ENCODE measurements at regions not wholly inside any gene's neighbourhood (a gene's known extent, or its start where the extent isn't known, plus 50 kb on each side); places are given as distances from the start of the nearest gene placed in this dataset.

DNA sequence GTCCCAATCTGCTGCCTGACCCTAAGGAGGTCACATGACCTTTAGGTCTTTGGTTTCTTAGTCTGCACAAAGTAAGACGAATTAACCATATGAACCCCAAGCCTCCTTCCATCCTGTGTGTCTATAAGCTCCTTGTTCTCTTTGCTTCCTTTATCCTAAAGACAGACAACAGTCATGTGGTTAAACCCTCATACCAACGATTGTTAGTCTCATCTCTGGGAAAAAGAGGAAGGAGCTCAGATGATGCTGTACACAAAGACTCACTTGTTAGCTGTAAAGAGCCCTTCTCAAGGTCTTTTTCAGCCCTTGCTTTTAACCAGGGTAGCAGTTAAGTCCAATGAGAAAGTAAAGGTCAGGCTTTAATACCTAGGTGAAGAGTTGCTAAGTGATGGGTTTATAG is 443.7 kb downstream of the TNS1 start:
- H3K27ac ChIP-seq, result no peak overlapping the region
- TF ChIP-seq, protein P1, sequence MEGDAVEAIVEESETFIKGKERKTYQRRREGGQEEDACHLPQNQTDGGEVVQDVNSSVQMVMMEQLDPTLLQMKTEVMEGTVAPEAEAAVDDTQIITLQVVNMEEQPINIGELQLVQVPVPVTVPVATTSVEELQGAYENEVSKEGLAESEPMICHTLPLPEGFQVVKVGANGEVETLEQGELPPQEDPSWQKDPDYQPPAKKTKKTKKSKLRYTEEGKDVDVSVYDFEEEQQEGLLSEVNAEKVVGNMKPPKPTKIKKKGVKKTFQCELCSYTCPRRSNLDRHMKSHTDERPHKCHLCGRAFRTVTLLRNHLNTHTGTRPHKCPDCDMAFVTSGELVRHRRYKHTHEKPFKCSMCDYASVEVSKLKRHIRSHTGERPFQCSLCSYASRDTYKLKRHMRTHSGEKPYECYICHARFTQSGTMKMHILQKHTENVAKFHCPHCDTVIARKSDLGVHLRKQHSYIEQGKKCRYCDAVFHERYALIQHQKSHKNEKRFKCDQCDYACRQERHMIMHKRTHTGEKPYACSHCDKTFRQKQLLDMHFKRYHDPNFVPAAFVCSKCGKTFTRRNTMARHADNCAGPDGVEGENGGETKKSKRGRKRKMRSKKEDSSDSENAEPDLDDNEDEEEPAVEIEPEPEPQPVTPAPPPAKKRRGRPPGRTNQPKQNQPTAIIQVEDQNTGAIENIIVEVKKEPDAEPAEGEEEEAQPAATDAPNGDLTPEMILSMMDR (conservative IDR thresholded peaks at IDR 0.05), result no peak

DNA sequence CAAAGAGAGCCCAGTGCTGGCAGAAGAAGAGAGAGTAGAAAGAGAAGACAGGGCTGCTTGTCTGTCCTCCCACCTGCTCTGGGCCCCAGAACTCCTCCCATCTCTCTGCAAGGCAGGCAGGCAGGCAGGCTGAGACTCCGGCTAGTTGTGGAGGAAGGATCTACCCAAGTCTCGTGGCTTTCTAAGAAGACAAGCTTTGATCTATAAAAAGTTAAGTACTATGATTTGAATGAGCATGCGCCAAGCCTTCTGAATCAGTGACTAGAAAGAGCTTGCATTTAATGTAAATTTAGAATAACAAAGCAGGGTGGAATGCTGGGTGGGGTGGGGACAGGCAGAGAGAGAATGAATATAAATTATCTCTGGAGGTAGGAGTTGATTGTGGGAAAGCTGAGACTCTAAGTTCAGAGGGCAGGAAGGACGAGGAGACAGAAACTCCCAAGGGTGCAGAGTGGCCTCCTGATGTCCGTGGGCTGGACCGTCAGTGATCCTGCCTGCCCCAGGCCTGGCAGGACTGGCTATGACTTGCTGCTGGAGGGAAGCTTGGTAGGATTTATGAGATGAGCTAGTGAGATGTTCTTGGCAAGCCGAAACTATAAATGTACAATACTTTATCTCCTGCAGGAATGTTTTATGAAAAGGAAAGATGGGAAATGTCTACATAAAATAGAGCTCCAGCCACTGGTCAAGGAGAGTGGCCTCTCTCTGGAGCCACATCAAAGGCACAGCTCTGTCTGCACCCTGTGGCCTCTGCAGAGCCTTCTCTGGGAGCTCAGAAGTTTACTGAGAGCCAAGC is 447.5 kb downstream of the TNS1 start:
- H3K27ac ChIP-seq, result no peak overlapping the region
- TF ChIP-seq, protein P1 (conservative IDR thresholded peaks at IDR 0.05), result no peak

DNA sequence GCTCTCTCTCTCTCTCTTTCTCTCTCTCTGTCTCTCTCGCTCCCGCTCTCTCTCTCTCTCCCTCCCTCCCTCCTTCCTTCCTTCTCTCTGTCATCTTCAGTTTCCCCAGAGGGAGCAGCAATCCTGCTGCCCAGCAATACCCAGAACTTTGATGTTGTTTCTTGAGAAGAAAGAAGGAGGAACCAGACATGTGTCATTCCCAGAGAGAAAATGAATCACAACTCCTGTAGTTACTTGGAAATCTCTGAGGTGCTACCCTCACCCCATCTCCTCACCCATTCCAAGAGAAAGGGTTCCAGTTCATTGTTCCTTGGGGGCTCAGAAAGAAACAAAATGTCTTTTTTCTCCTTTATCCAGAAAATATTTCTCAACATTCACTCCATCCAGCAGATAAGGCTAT is 449.1 kb downstream of the TNS1 start:
- TF ChIP-seq, protein P1 (conservative IDR thresholded peaks at IDR 0.05), result no peak
- no peak overlapping the region for H3K27ac ChIP-seq

DNA sequence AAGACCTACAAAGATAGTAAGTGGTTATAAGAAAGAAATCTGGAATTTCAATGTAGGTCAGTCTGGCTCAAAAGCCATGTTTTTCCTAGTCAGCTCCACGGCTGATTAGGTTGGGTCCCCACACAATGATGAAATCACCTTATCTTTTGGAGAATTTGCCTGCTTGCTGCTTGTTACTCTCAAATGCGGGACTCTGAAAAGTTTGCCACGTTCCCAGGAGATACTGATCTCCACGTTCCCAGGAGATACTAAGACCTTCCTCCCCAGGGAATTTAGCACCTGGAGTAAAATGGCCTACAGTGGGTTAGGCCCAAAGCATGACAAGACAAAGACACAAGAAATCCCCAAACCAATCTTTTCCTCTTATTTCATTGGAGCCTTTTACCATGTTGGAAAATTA is 449.6 kb downstream of the TNS1 start:
- TF ChIP-seq, protein P1 (conservative IDR thresholded peaks at IDR 0.05), result no peak

DNA sequence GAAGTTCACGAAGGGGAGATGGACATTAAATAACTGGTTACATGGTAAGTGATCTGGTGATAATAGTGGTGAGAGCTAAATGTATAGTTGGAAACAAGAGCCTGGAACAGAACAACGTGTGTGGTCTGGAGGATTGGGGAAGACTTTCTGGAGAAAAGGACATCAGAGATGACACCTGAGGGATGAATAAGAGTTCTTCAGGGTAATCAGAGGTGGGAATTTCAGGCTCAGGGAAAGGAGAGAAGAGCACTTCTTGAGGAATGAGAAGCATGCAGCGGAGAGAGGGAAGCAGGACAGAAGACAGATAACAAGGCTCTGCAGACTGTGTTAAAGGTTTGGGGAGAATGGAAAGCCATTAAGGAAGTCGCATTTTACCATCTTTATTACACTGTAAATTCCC is 450.7 kb downstream of the TNS1 start:
- H3K27ac ChIP-seq, result no peak overlapping the region
- TF ChIP-seq, protein P1 (conservative IDR thresholded peaks at IDR 0.05), result no peak

More for the DNA sequence above, 449.6 kb downstream of the TNS1 start:
- H3K27ac ChIP-seq, result no peak overlapping the region

DNA sequence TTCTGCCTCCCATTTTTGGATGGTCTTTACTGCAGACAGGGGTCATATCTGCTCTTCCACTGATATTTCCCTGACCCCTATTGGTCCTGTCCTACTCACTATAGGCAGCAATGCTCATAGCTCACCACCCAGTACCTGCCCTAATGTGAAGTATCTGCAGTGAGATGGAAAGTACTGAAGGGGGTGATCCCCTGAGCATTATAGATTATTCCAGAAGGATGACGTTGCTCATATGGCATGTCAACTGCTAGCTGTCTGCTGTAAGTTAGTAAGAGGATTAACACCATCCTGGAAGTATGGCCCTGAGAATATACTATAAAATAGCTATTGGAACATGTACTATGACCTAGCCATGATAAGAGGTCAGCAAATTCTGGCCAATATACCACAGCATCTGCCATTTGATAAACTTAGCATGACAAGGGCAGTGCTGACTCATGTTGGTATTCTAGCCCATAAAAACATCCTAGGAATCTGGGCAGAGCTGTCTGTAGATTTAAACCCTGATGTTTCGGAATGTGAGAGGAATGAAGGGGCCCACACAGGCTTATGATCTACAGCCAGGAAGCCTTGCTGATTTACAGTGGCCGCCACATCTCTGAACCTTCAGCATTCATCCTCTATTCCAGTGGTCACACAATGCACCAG is 451.4 kb downstream of the TNS1 start:
- H3K27ac ChIP-seq, result no peak overlapping the region
- TF ChIP-seq, protein P1 (conservative IDR thresholded peaks at IDR 0.05), result no peak

DNA sequence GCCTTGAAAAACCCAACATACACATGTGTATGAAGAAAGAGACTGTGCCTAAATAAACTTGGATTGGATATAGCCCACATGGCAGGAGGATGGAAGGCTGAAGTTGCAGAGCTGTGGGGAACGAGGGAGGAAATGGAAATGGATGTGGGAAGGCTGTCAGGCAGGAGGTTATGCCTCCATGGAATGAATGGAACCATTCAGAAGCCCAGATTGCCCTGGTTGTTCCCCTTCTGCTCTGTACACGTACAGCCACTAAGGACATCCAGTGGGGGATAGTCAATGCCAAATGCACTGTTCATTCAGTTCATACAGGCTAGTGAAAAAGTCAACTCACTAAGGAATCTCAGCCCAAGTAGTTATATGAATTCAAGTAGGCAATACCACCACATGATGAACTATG is 463.7 kb downstream of the TNS1 start:
- no peak overlapping the region for H3K27ac ChIP-seq
- TF ChIP-seq, protein P1 (conservative IDR thresholded peaks at IDR 0.05), result no peak
